B cell (primary cell): ENCODE measurements at regions not wholly inside any gene's neighbourhood (a gene's known extent, or its start where the extent isn't known, plus 50 kb on each side); places are given as distances from the start of the nearest gene placed in this dataset.

ENCODE experiments used
- ATAC-seq: fragments of 200-7000 bp; cut with Tn5 transposase; one replicate; pipeline ENCODE4 v1.10.0; 2021; ENCODE audit warnings: low read depth, mild to moderate bottlenecking, moderate number of reproducible peaks, moderate library complexity
- CTCF ChIA-PET: fragments of 350-600 bp; sonication (Branson Sonifier 250); formaldehyde crosslinking; loops from one replicate; lab custom pipeline; 2021; ENCODE audit warnings: antibody characterized with exemption, inconsistent platforms; lab: Charles Lee
- POLR2A ChIA-PET: fragments of 350-600 bp; sonication (Branson Sonifier 250); formaldehyde crosslinking; loops from one replicate; lab custom pipeline; 2021; ENCODE audit warnings: antibody characterized with exemption; lab: Charles Lee
- DNase-seq: peaks from one replicate; pipeline ENCODE4 v3.0.0; 2013
- H2AFZ ChIP-seq: 2 replicates; pipeline ENCODE4 v1.6.1; 2012; ENCODE audit warnings: mild to moderate bottlenecking, low read depth, low read length; ENCODE audit not compliant: insufficient read depth, poor library complexity, severe bottlenecking
- H3K27ac ChIP-seq, 2 donors: 1 replicate in 1 of 2; 2 replicates in 1 of 2; pipeline ENCODE4 v1.5.1; 2012 to 2013; ENCODE audit warnings: low read length in 2 of 2, mild to moderate bottlenecking in 2 of 2, moderate library complexity in 1 of 2
- H3K27me3 ChIP-seq, 4 experiments: fragments of 200-600 bp in 1 of 4; sonication (generic) in 1 of 4; replicated peaks in 1 of 4; 1 replicate in 2 of 4; 2 replicates in 2 of 4; pipeline versions ENCODE4 v1.6.1 to v1.7.0; 2013 to 2016; ENCODE audit warnings: low read length in 3 of 4, mild to moderate bottlenecking in 2 of 4, mixed read lengths in 1 of 4, moderate library complexity in 1 of 4; ENCODE audit not compliant: insufficient read depth in 4 of 4, control insufficient read depth in 3 of 4; ENCODE audit errors: control extremely low read depth in 1 of 4
- H3K36me3 ChIP-seq, 2 experiments: replicated peaks in 1 of 2; 1 replicate in 1 of 2; 2 replicates in 1 of 2; pipeline versions ENCODE4 v1.6.1 to v1.7.1; 2013; ENCODE audit warnings: low read length in 1 of 2; ENCODE audit not compliant: insufficient read depth in 2 of 2, control insufficient read depth in 1 of 2; ENCODE audit errors: control extremely low read depth in 1 of 2, extremely low read depth in 1 of 2
- H3K4me1 ChIP-seq, 2 donors: fragments of 200-600 bp in 1 of 2; sonication (generic) in 1 of 2; 1 replicate in 1 of 2; 2 replicates in 1 of 2; pipeline versions ENCODE4 v1.5.1 to v1.6.1; 2013 to 2017; ENCODE audit warnings: low read length in 2 of 2; ENCODE audit not compliant: control insufficient read depth in 2 of 2, insufficient read depth in 2 of 2
- H3K4me2 ChIP-seq: replicated peaks from 2 replicates; pipeline ENCODE3; 2012; ENCODE audit warnings: mild to moderate bottlenecking, low read depth, low read length; ENCODE audit not compliant: poor library complexity, severe bottlenecking
- H3K4me3 ChIP-seq, 5 experiments: fragments of 200-600 bp in 1 of 5; sonication (generic) in 1 of 5; 1 replicate in 3 of 5; 2 replicates in 2 of 5; pipeline versions ENCODE4 v1.5.1 to v1.7.0; 2011 to 2016; ENCODE audit warnings: low read length in 4 of 5, mild to moderate bottlenecking in 4 of 5, low read depth in 2 of 5, control low read depth in 1 of 5, moderate library complexity in 1 of 5; ENCODE audit not compliant: insufficient read depth in 1 of 5; ENCODE audit errors: control extremely low read depth in 1 of 5, extremely low read depth in 1 of 5
- H3K79me2 ChIP-seq: fragments of 200-600 bp; sonication (generic); one replicate; pipeline ENCODE4 v1.6.0; 2016; ENCODE audit warnings: low read length; ENCODE audit not compliant: control insufficient read depth, insufficient read depth
- H3K9ac ChIP-seq: fragments of 200-600 bp; sonication (generic); 2 replicates; pipeline ENCODE4 v1.6.1; 2017; ENCODE audit warnings: mild to moderate bottlenecking, low read length, moderate library complexity
- H3K9me3 ChIP-seq, 3 donors: one replicate each; pipeline versions ENCODE4 v1.6.1 to v1.7.1; 2013; ENCODE audit warnings: low read length in 2 of 3; ENCODE audit not compliant: control insufficient read depth in 2 of 3, insufficient read depth in 1 of 3; ENCODE audit errors: control extremely low read depth in 1 of 3
- H4K20me1 ChIP-seq: 2 replicates; pipeline ENCODE4 v1.6.0; 2012; ENCODE audit warnings: mild to moderate bottlenecking, low read length; ENCODE audit not compliant: insufficient read depth, control insufficient read depth, poor library complexity, severe bottlenecking
- H3K27ac Mint-ChIP-seq: one replicate; pipeline ENCODE4 v1.8.0; 2021; ENCODE audit warnings: mixed read lengths
- H3K27me3 Mint-ChIP-seq: one replicate; pipeline ENCODE4 v1.8.0; 2021; ENCODE audit warnings: mixed read lengths
- H3K4me1 Mint-ChIP-seq: one replicate; pipeline ENCODE4 v1.8.0; 2021; ENCODE audit warnings: mixed read lengths
- H3K4me3 Mint-ChIP-seq: one replicate; pipeline ENCODE4 v1.8.0; 2021; ENCODE audit warnings: mixed read lengths
- H3K9me3 Mint-ChIP-seq: one replicate; pipeline ENCODE4 v1.8.0; 2022; ENCODE audit warnings: mixed read lengths; ENCODE audit not compliant: insufficient read depth
- EZH2 ChIP-seq: IDR thresholded peaks from 2 replicates; pipeline ENCODE4 v1.6.1; 2012; ENCODE audit warnings: borderline replicate concordance, low read depth, mild to moderate bottlenecking, moderate library complexity, low read length; ENCODE audit not compliant: insufficient read depth, poor library complexity, severe bottlenecking
- WGBS: methylation state at CpG from one replicate; pipeline ENCODE4 v1.1.5; 2013; ENCODE audit warnings: missing lambda C conversion rate; ENCODE audit not compliant: insufficient coverage; 5-methylcytosine and 5-hydroxymethylcytosine counted together
- intact Hi-C: fragments of 100-400 bp; cut with micrococcal nuclease; formaldehyde crosslinking; loops from one replicate; pipeline ENCODE4 v1.10.0; 2022
- TF ChIP-seq, protein P1 (sequence below): fragments of 200-600 bp; IDR thresholded peaks from one replicate; pipeline ENCODE4 v1.8.0; 2022; ENCODE audit warnings: antibody characterized with exemption, mild to moderate bottlenecking

DNA sequence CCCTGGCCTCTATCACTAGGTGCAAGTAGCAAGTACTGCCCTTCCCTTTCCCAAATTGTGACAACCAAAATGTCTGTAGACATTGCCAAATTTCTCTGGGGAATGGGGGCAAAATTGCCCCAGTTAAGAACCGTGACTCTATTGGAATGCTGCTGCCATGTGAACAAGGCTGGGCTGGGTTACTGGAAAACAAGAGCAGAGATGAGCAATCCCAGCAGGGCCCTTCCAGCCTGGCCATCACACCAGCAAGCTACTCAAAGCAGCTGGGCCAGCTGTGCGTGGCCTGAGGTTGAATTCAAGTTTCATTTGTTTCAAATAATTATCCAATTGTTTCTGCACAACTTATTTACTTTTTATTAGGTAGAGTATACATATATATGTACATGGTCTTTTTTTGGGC is 103.4 kb upstream of the PKP2 start:
- Mint-ChIP-seq H3K9me3 (no peaks in the 10 kb centered on the region), H3K27me3 (no peaks in the 10 kb centered on the region), H3K27ac (no peak overlapping the region), H3K4me3 (no peak overlapping the region), H3K4me1 (no peaks in the 10 kb centered on the region)
- Histone ChIP-seq H2AFZ (no peak overlapping the region), H3K9me3 (peaks cover 0 to 2% (median 1%) of the 10 kb centered on the region in 3 donors), H3K4me3 (no peak overlapping the region), H3K4me1 (no peaks in the 10 kb centered on the region), H3K4me2 (no peak overlapping the region), H4K20me1 (no peaks in the 10 kb centered on the region), H3K79me2 (no peaks in the 10 kb centered on the region), H3K27me3 (no peaks in the 10 kb centered on the region), H3K27ac (no peak overlapping the region), H3K36me3 (no peaks in the 10 kb centered on the region), H3K9ac (no peak overlapping the region)
- WGBS: 63% methylated on average over 1 of the region's 2 CpGs
- DNase-seq (no peak), ATAC-seq (no peak)
- POLR2A ChIA-PET: no interaction called here
- CTCF ChIA-PET: interaction anchor here (0.6 kb wide), 1 partner anchor 1478 kb away, joined by 3 read pairs; no protein-coding TSS in a partner anchor
- intact Hi-C loops: no loop called here
- no peak for TF ChIP-seq EZH2
- TF ChIP-seq, protein P1, sequence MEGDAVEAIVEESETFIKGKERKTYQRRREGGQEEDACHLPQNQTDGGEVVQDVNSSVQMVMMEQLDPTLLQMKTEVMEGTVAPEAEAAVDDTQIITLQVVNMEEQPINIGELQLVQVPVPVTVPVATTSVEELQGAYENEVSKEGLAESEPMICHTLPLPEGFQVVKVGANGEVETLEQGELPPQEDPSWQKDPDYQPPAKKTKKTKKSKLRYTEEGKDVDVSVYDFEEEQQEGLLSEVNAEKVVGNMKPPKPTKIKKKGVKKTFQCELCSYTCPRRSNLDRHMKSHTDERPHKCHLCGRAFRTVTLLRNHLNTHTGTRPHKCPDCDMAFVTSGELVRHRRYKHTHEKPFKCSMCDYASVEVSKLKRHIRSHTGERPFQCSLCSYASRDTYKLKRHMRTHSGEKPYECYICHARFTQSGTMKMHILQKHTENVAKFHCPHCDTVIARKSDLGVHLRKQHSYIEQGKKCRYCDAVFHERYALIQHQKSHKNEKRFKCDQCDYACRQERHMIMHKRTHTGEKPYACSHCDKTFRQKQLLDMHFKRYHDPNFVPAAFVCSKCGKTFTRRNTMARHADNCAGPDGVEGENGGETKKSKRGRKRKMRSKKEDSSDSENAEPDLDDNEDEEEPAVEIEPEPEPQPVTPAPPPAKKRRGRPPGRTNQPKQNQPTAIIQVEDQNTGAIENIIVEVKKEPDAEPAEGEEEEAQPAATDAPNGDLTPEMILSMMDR: no peak

- 88% methylated on average over 6 of the region's 8 CpGs for WGBS
- CTCF ChIA-PET: no interaction called here
- H3K9me3 Mint-ChIP-seq: no peaks in the 10 kb centered on the region
- Histone ChIP-seq H3K79me2 (no peaks in the 10 kb centered on the region), H3K36me3 (no peaks in the 10 kb centered on the region), H3K4me2 (no peak overlapping the region), H2AFZ (no peak overlapping the region), H3K4me3 (no peak overlapping the region), H3K9ac (no peak overlapping the region), H3K27me3 (no peaks in the 10 kb centered on the region), H4K20me1 (no peaks in the 10 kb centered on the region), H3K4me1 (no peaks in the 10 kb centered on the region), H3K27ac (no peak overlapping the region), H3K9me3 (peaks cover 0 to 1% (median 0%) of the 10 kb centered on the region in 3 donors)
- no peak overlapping the region for H3K4me3 Mint-ChIP-seq
- intact Hi-C loops: no loop called here
- POLR2A ChIA-PET: no interaction called here
- H3K27me3 Mint-ChIP-seq: no peaks in the 10 kb centered on the region
- H3K27ac Mint-ChIP-seq: no peak overlapping the region
- ATAC-seq: no peak
- no peak for DNase-seq
- TF ChIP-seq, protein P1: no peak
- no peak for TF ChIP-seq EZH2
- H3K4me1 Mint-ChIP-seq: no peaks in the 10 kb centered on the region
Observed at GRCh38 chr12:32997471-32997870, 100.9 kb upstream of the PKP2 start.
